ENCODE measurements at regions not wholly inside any gene's neighbourhood (a gene's known extent, or its start where the extent isn't known, plus 50 kb on each side); places are given as distances from the start of the nearest gene placed in this dataset.

DNA sequence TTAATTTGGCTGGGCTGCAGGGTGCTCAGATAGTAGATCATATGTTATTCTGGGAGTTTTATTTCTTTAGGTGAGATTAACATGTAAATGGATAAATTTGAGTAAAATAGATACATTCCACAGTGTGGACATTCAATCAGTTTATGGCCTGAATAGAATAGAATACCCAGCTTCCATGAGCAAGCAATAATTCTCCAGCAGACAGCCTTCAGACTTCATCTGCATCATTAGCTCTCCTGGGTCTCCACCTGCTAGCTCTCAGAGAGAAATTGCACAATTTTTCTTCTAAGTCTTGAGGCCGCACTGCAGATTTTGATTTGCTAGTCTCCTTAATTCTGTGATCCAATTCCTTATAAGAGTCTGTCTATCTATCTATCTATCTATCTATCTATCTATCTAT, 420.3 kb upstream of the BOD1L1 start (continued):
- TF ChIP-seq, protein P1, sequence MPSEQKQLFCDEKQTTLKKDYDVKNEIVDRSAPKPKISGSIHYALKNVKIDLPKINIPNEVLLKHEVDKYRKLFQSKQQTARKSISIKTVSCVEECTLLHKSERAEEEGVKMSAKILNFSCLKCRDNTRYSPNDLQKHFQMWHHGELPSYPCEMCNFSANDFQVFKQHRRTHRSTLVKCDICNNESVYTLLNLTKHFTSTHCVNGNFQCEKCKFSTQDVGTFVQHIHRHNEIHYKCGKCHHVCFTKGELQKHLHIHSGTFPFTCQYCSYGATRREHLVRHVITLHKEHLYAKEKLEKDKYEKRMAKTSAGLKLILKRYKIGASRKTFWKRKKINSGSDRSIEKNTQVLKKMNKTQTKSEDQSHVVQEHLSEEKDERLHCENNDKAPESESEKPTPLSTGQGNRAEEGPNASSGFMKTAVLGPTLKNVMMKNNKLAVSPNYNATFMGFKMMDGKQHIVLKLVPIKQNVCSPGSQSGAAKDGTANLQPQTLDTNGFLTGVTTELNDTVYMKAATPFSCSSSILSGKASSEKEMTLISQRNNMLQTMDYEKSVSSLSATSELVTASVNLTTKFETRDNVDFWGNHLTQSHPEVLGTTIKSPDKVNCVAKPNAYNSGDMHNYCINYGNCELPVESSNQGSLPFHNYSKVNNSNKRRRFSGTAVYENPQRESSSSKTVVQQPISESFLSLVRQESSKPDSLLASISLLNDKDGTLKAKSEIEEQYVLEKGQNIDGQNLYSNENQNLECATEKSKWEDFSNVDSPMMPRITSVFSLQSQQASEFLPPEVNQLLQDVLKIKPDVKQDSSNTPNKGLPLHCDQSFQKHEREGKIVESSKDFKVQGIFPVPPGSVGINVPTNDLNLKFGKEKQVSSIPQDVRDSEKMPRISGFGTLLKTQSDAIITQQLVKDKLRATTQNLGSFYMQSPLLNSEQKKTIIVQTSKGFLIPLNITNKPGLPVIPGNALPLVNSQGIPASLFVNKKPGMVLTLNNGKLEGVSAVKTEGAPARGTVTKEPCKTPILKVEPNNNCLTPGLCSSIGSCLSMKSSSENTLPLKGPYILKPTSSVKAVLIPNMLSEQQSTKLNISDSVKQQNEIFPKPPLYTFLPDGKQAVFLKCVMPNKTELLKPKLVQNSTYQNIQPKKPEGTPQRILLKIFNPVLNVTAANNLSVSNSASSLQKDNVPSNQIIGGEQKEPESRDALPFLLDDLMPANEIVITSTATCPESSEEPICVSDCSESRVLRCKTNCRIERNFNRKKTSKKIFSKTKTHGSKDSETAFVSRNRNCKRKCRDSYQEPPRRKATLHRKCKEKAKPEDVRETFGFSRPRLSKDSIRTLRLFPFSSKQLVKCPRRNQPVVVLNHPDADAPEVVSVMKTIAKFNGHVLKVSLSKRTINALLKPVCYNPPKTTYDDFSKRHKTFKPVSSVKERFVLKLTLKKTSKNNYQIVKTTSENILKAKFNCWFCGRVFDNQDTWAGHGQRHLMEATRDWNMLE (tag by site-specific recombination; conservative IDR thresholded peaks at IDR 0.05; ENCODE audit: low read depth) = no peak
- no peak for TF ChIP-seq GLI2 (tag by site-specific recombination; IDR thresholded peaks at IDR 0.05; ENCODE audit: borderline replicate concordance, low read depth)

DNA sequence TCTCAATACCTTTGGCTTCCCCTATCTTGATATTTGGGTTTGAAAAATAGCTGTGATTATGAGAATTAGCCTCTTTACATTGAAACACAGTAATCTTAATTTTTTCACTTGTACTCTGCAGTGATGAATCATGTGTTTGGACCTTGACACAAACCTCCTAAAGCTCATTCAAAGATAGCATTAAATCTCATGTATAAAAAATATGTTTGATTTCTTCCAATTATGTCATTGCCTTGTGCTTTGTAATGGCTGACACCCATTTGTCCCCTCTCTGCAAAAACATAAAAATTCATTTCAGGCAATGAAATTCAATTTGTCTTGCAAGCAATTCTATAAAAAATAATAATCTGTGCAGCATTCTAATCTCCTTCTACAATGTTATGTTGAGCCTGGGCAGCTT, 422.4 kb upstream of the BOD1L1 start:
- no peak overlapping the region for H3K27ac ChIP-seq (ENCODE audit: extremely low read depth, low read depth, low read length)
- TF ChIP-seq ZNF184 (tag by site-specific recombination; IDR thresholded peaks at IDR 0.05) (no peak), ZNF501 (tag by site-specific recombination; IDR thresholded peaks at IDR 0.05) (no peak), ZNF76 (tag by site-specific recombination; IDR thresholded peaks at IDR 0.05; ENCODE audit: borderline replicate concordance, low read depth) (no peak), ZNF292 (tag by site-specific recombination; IDR thresholded peaks at IDR 0.05; ENCODE audit: borderline replicate concordance, low read depth) (no peak), ZNF596 (tag by site-specific recombination; IDR thresholded peaks at IDR 0.05) (no peak), ZNF792 (tag by site-specific recombination; IDR thresholded peaks at IDR 0.05) (no peak), ZBTB48 (tag by site-specific recombination; IDR thresholded peaks at IDR 0.05) (no peak)
- TF ChIP-seq, protein P2, sequence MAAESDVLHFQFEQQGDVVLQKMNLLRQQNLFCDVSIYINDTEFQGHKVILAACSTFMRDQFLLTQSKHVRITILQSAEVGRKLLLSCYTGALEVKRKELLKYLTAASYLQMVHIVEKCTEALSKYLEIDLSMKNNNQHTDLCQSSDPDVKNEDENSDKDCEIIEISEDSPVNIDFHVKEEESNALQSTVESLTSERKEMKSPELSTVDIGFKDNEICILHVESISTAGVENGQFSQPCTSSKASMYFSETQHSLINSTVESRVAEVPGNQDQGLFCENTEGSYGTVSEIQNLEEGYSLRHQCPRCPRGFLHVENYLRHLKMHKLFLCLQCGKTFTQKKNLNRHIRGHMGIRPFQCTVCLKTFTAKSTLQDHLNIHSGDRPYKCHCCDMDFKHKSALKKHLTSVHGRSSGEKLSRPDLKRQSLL (tag by site-specific recombination; IDR thresholded peaks at IDR 0.05) = no peak
- TF ChIP-seq, protein P3, sequence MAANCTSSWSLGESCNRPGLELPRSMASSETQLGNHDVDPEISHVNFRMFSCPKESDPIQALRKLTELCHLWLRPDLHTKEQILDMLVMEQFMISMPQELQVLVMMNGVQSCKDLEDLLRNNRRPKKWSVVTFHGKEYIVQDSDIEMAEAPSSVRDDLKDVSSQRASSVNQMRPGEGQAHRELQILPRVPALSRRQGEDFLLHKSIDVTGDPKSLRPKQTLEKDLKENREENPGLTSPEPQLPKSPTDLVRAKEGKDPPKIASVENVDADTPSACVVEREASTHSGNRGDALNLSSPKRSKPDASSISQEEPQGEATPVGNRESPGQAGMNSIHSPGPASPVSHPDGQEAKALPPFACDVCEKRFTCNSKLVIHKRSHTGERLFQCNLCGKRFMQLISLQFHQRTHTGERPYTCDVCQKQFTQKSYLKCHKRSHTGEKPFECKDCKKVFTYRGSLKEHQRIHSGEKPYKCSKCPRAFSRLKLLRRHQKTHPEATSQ (tag by site-specific recombination; IDR thresholded peaks at IDR 0.05) = no peak
- TF ChIP-seq, protein P4, sequence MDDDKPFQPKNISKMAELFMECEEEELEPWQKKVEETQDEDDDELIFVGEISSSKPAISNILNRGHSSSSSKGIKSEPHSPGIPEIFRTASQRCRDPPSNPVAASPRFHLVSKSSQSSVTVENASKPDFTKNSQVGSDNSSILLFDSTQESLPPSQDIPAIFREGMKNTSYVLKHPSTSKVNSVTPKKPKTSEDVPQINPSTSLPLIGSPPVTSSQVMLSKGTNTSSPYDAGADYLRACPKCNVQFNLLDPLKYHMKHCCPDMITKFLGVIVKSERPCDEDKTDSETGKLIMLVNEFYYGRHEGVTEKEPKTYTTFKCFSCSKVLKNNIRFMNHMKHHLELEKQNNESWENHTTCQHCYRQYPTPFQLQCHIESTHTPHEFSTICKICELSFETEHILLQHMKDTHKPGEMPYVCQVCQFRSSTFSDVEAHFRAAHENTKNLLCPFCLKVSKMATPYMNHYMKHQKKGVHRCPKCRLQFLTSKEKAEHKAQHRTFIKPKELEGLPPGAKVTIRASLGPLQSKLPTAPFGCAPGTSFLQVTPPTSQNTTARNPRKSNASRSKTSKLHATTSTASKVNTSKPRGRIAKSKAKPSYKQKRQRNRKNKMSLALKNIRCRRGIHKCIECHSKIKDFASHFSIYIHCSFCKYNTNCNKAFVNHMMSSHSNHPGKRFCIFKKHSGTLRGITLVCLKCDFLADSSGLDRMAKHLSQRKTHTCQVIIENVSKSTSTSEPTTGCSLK (tag by site-specific recombination; IDR thresholded peaks at IDR 0.05) = no peak
- no peak overlapping the region for H3K4me3 ChIP-seq (ENCODE audit: low read depth, low read length)
- no peaks in the 10 kb centered on the region for H3K9me3 ChIP-seq (ENCODE audit: control insufficient read depth, insufficient read depth, low read depth, low read length)
- CTCF ChIA-PET = no interaction called here
- H3K4me1 ChIP-seq (ENCODE audit: control insufficient read depth, insufficient read depth, low read length) = no peaks in the 10 kb centered on the region
- POLR2A ChIA-PET = no interaction called here
- no peaks in the 10 kb centered on the region for H3K36me3 ChIP-seq (ENCODE audit: control insufficient read depth in 2 of 2, insufficient read depth in 1 of 2, low read length in 2 of 2)

DNA sequence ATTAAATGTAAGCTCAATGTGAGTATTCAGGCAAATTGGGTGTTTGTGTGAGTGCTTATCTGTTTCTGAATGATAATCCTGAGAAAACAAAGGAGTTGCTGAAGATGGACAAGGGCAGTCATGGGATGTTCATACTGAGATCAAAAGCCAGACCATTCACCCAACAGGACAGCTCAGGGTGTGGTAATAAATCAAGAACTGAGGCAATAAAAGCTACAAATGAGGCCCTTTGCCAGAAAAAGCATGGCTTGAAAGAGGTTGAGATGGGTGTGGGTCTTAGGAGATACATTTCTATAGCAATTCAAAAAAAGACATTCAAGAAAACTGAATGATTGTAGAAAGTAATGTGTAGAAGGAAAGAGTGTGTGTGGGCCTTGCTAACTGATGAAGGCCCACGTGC, 425.8 kb upstream of the BOD1L1 start:
- CTCF ChIA-PET = no interaction called here
- H3K36me3 ChIP-seq (ENCODE audit: control insufficient read depth in 2 of 2, insufficient read depth in 1 of 2, low read length in 2 of 2) = no peaks in the 10 kb centered on the region

More for the DNA sequence above, 425.8 kb upstream of the BOD1L1 start:
- Histone ChIP-seq H3K27ac (ENCODE audit: extremely low read depth, low read depth, low read length) (no peak overlapping the region), H3K4me3 (ENCODE audit: low read depth, low read length) (no peak overlapping the region), H3K9me3 (ENCODE audit: control insufficient read depth, insufficient read depth, low read depth, low read length) (no peaks in the 10 kb centered on the region), H3K4me1 (ENCODE audit: control insufficient read depth, insufficient read depth, low read length) (no peaks in the 10 kb centered on the region)
- POLR2A ChIA-PET = no interaction called here
- TF ChIP-seq, protein P5, sequence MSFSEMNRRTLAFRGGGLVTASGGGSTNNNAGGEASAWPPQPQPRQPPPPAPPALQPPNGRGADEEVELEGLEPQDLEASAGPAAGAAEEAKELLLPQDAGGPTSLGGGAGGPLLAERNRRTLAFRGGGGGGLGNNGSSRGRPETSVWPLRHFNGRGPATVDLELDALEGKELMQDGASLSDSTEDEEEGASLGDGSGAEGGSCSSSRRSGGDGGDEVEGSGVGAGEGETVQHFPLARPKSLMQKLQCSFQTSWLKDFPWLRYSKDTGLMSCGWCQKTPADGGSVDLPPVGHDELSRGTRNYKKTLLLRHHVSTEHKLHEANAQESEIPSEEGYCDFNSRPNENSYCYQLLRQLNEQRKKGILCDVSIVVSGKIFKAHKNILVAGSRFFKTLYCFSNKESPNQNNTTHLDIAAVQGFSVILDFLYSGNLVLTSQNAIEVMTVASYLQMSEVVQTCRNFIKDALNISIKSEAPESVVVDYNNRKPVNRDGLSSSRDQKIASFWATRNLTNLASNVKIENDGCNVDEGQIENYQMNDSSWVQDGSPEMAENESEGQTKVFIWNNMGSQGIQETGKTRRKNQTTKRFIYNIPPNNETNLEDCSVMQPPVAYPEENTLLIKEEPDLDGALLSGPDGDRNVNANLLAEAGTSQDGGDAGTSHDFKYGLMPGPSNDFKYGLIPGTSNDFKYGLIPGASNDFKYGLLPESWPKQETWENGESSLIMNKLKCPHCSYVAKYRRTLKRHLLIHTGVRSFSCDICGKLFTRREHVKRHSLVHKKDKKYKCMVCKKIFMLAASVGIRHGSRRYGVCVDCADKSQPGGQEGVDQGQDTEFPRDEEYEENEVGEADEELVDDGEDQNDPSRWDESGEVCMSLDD (tag by site-specific recombination; IDR thresholded peaks at IDR 0.05) = no peak
- TF ChIP-seq KLF10 (tag by site-specific recombination; IDR thresholded peaks at IDR 0.05) = no peak
- TF ChIP-seq ZNF670 (tag by site-specific recombination; IDR thresholded peaks at IDR 0.05; ENCODE audit: low read depth) = no peak
- TF ChIP-seq ZNF239 (tag by site-specific recombination; IDR thresholded peaks at IDR 0.05) = no peak
- TF ChIP-seq ZNF473 (tag by site-specific recombination; IDR thresholded peaks at IDR 0.05) = no peak
- no peak for TF ChIP-seq GLI4 (tag by site-specific recombination; IDR thresholded peaks at IDR 0.05)

Data from HEK293 (cell line).